Ectodermal cell (in vitro differentiated cells): ENCODE measurements at regions not wholly inside any gene's neighbourhood (a gene's known extent, or its start where the extent isn't known, plus 50 kb on each side); places are given as distances from the start of the nearest gene placed in this dataset.

Source experiments
- H3K27ac ChIP-seq: 2 replicates; pipeline ENCODE4 v1.7.0; 2013; ENCODE audit warnings: mild to moderate bottlenecking, low read depth, low read length; ENCODE audit not compliant: insufficient read depth, poor library complexity, severe bottlenecking
- H3K27me3 ChIP-seq: 2 replicates; pipeline ENCODE4 v1.7.0; 2013; ENCODE audit warnings: mild to moderate bottlenecking, low read length; ENCODE audit not compliant: insufficient read depth, control insufficient read depth, poor library complexity, severe bottlenecking
- H3K36me3 ChIP-seq: one replicate; pipeline ENCODE4 v1.7.0; 2013; ENCODE audit warnings: low read length; ENCODE audit not compliant: control insufficient read depth, insufficient read depth
- H3K4me1 ChIP-seq: one replicate; pipeline ENCODE4 v1.7.0; 2013; ENCODE audit warnings: low read length; ENCODE audit not compliant: control insufficient read depth, insufficient read depth
- H3K4me3 ChIP-seq: 2 replicates; pipeline ENCODE4 v1.7.0; 2013; ENCODE audit warnings: low read depth, low read length, control low read depth; ENCODE audit not compliant: insufficient read depth
- H3K9me3 ChIP-seq: 2 replicates; pipeline ENCODE4 v1.7.0; 2013; ENCODE audit warnings: mild to moderate bottlenecking, low read length, moderate library complexity; ENCODE audit not compliant: control insufficient read depth
- WGBS, 2 experiments: methylation state at CpG; one replicate each; pipeline ENCODE4 v1.1.7; 2013; ENCODE audit warnings: missing lambda C conversion rate in 2 of 2; 5-methylcytosine and 5-hydroxymethylcytosine counted together

DNA sequence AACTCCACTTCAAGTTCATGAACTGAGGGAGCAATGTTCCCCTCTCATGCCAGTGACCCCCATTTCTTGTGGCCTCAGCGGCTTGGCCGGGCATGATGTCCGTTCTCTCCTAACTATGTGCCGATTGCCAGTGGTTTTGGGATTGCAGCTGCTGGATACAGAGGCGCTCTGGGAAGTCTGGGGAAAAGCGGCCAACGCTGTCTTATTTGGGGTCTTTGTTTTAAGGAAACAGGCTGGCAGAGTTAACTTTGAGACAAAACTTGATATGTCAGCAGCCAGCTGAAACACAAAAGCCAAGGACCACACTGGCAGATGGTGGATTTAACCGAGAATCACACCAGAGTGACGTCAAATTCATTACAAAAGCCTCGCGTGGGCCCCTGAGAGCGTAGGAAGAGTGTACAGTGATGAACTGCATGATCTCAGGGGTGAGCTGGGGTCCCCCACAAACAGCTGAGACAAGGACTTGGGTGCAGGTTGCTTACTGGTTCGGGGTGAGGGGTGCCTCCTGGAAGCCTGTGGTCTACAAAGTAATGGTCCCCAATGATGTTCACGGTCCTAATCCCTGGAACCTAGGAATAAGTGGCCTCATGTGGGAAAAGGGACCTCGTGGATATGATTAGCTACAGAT, 180.4 kb downstream of the IRF8 start:
- H3K36me3 ChIP-seq = no peaks in the 10 kb centered on the region
- H3K4me1 ChIP-seq = peaks cover 12% of the 10 kb centered on the region
- H3K4me3 ChIP-seq = no peak overlapping the region
- no peaks in the 10 kb centered on the region for H3K9me3 ChIP-seq
- no peak overlapping the region for H3K27ac ChIP-seq
- whole genome bisulfite sequencing, 2 experiments = 93% methylated on average over 15 of the region's 15 CpGs
- H3K27me3 ChIP-seq = peaks cover 63% of the 10 kb centered on the region

DNA sequence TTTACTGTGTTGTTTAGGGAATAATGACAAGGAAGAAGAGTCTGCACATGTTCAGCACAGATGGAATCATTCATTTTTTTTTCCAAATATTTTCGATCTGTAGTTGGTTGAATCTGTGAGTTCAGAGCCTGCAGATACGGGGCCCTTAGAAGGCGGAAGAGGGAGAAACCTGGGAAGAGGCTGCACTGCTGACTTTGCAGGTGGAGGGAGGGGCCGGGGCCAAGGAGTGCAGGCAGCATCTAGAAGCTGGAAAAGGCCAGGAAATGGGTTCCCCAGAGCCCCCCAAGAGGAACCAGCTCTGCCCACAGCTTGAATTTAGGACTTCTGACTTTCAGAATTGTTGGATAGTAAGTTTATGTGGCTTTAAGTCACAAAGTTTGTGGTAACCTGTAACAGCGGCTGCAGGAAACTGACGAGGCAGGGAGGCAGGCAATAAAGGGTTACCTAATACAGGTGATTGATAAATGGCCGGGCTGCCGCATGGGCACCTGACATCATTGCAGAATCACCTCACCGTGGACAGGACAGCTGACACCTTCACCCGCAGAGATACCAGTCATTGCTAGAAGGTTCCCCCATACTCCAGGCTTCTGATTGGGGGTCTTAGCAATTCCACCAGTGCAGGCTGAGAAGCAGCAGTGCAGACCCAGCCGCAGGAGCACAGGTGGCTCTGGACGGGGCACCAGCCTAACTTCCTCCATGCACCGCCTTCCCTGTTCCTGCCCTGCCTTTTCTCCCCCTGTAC, 181.3 kb downstream of the IRF8 start:
- Histone ChIP-seq H3K27ac (no peak overlapping the region), H3K27me3 (peaks cover 54% of the 10 kb centered on the region), H3K36me3 (no peaks in the 10 kb centered on the region), H3K4me3 (no peak overlapping the region), H3K9me3 (no peaks in the 10 kb centered on the region), H3K4me1 (peaks cover 3% of the 10 kb centered on the region)
- 85 to 88% methylated on average over 13 of the region's 13 CpGs for WGBS, 2 experiments

DNA sequence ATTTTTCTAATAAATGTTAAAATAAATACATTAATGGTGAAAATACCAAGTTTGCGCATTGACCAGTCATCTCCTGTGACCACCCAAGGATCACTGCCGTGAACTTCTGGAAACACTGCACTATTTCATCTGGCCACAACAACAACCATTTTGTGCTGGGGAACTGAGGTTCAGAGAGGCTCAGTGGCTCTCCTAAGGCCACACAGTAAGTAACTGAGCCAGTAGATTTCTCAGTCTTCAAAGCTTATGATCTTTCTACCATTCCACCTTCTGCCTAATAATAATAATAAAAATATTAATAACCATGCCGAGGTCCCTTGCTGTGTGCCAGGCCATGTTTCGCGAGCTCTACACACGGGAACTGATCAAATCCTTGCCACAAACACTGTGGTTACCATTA, 182.0 kb downstream of the IRF8 start:
- Histone ChIP-seq H3K27me3 (peaks cover 49% of the 10 kb centered on the region), H3K4me3 (no peak overlapping the region), H3K27ac (no peak overlapping the region), H3K36me3 (no peaks in the 10 kb centered on the region), H3K4me1 (no peaks in the 10 kb centered on the region), H3K9me3 (no peaks in the 10 kb centered on the region)
- 75 to 92% methylated on average over 1 to 4 of the region's 6 CpGs for WGBS, 2 experiments

DNA sequence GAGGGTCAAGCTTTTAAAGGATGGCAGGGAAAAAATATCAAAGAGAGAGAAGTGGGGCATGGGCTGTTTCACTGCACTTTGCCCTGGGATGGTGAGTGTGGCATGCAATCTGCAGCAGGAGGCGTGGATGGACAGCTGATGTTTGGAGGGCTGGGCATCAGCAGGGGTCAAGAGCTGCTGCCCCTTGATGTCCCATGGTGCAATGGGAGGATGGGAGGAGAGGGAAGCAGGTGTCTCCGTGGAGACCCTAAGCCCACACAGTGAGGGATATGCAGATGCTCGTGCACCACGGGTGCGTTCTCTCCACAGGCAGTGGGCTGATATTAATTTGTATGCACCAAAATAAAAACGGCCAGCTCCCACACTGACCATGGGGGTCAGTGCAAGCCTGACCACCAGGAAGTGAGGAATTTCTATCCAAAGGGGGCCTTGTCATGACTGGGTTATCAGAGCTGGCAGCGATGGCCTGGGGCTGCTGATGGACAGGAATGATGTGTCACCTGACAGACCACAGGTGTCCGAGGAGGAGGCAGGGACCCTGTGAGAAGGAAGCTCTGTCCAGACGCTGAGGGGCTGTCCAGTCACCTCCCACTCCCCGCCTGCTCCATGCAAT, 183.6 kb downstream of the IRF8 start:
- 68 to 73% methylated on average over 9 to 10 of the region's 10 CpGs for WGBS, 2 experiments
- no peak overlapping the region for H3K27ac ChIP-seq
- H3K9me3 ChIP-seq = no peaks in the 10 kb centered on the region
- H3K4me1 ChIP-seq = no peaks in the 10 kb centered on the region
- peaks cover 34% of the 10 kb centered on the region for H3K27me3 ChIP-seq
- no peaks in the 10 kb centered on the region for H3K36me3 ChIP-seq
- H3K4me3 ChIP-seq = no peak overlapping the region

DNA sequence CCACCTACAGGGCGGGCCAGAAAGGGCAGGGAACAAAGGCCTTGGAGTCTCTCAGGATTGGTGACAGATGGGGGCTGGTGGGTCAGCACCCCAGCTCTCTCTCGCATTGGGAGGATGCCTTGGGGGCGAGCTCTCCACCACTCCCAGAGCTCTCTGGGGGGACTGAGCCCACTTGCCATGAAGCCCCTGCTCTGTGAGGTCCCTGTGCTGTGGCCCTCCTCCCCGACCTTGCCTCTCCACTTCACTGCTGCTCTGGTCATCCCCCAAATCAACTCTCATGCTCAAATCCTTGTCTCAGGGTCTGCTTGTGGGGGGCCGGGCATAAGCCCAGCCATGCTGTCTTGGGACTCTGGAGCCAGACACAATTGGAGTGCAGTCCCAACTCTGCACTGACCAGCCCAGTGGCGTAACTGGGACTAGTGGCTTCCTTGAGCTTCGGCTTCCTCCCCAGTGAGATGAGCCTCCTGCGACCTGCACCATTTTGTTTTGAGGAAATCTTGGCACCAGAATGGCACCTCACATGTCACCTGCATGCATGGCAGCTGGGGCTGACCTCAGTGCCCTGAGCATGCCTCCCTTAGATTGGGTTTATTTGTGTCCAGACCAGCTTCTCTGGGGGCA, 184.5 kb downstream of the IRF8 start:
- no peaks in the 10 kb centered on the region for H3K36me3 ChIP-seq
- H3K9me3 ChIP-seq = no peaks in the 10 kb centered on the region
- WGBS, 2 experiments = 88% methylated on average over 8 of the region's 8 CpGs
- no peak overlapping the region for H3K27ac ChIP-seq
- peaks cover 24% of the 10 kb centered on the region for H3K27me3 ChIP-seq
- H3K4me3 ChIP-seq = no peak overlapping the region
- H3K4me1 ChIP-seq = peaks cover 4% of the 10 kb centered on the region

DNA sequence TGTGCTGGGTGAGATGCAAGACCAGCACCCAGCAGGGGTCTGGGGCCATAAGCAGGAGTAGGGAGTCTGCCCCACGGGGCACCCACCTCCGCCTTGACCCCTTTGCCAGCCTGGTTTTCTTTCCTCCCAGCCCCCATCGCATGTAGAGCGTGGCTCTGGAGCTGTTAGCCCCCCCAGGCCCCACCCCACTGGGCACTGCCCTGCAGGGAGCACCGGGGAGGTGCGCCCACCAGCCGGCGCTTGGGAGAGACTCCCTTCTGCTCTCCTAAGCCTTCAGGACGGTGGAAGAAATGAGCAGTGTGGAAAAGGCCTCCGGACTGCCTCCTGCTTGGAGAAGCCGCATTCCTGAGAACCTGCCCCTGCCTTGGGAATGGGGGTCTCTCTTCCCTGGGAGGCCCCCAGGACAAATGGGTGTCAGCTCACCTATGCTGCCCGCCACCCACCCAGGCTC, 186.2 kb downstream of the IRF8 start:
- H3K27ac ChIP-seq = no peak overlapping the region
- H3K9me3 ChIP-seq = no peaks in the 10 kb centered on the region
- H3K4me3 ChIP-seq = no peak overlapping the region
- peaks cover 4% of the 10 kb centered on the region for H3K4me1 ChIP-seq
- H3K36me3 ChIP-seq = no peaks in the 10 kb centered on the region
- H3K27me3 ChIP-seq = peaks cover 13% of the 10 kb centered on the region
- WGBS, 2 experiments = 91 to 92% methylated on average over 12 of the region's 12 CpGs

DNA sequence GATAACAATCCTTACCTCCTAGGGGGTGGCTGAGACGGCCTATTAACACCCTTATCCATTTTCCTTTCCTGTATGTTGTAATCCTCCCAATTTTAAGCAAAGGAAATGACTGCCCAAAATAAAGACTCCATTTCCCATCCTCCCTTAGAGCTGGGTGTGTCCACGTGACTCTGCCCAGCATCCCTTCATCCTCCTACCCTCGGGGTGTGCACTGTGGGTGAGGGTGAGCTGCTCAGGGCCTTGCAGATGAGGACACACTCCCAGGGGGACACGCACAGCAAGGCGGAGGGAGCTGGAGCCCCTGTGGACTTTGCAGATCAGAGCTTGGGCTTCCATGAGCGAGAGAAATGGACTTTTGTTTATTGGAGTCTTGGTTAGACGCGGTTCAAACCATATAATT, 186.8 kb downstream of the IRF8 start:
- 93 to 94% methylated on average over 8 of the region's 8 CpGs for WGBS, 2 experiments
- no peak overlapping the region for H3K4me3 ChIP-seq

DNA sequence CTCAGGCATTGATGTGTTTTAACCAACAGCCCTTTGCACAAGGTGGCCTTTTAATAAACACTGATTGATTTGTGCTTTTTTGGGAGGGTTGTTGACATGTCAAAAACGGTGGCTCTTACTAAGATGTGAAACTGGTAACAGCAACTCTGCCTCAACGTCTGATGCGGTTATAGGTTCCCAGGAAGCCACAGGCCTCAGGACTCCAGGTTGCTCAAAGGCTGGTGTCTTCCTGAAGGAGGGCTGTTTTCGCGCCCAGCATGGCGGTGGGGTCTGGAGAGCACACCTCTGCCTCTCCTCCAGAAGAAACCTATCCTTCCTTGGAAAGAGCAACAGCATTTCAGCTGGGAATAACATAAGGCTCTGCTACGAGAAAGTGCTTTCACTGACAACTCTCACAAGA, 187.5 kb downstream of the IRF8 start:
- H3K4me3 ChIP-seq = no peak overlapping the region
- WGBS, 2 experiments = 94 to 97% methylated on average over 7 of the region's 7 CpGs
- peaks cover 4% of the 10 kb centered on the region for H3K4me1 ChIP-seq
- peaks cover 8% of the 10 kb centered on the region for H3K27me3 ChIP-seq
- no peaks in the 10 kb centered on the region for H3K36me3 ChIP-seq
- H3K27ac ChIP-seq = no peak overlapping the region
- H3K9me3 ChIP-seq = no peaks in the 10 kb centered on the region

More for the DNA sequence above, 186.8 kb downstream of the IRF8 start:
- Histone ChIP-seq H3K27me3 (peaks cover 8% of the 10 kb centered on the region), H3K9me3 (no peaks in the 10 kb centered on the region), H3K4me1 (peaks cover 4% of the 10 kb centered on the region), H3K27ac (no peak overlapping the region), H3K36me3 (no peaks in the 10 kb centered on the region)

DNA sequence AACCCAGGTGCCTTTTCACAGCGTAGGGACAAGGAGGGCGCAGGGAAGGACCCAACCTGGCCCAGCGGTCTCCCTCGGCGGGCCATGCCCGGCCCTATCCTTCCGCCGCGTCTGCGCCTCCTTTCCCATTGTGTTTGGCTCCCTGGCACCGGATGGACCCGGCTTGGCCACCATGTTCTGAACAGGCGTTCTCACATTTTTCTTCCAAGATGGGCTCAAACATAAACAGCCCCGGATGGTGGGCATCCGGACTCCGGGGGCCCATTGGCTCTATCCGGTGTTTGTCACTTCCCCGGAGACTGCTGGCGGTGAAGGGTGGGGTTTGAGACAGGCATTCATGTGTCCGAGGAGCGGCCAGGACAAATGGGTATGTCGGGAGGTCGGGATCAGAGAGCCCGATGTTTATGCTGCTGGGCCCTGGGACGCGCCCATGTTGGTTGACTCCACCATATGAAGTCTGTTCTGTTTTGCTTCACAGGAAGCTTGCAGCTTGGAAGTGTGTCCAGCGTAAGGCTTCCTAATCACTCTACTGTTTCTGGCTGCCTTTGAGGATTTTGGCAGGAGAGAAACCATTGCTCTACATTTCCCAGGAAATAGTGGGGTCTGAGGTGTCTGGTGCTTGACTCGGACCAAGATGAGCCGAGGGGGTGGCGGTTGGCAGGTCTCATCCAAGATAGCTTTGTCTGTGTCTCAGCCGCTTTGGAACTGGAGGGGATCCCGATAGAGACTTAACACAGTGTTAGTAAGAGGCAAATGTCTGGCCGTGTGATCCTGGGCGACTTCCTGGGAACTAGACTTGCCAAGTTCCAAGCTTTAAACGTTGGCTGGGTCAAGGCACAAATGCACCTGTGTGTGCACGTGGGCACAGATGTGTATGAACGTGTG, 188.3 kb downstream of the IRF8 start:
- Histone ChIP-seq H3K4me3 (no peak overlapping the region), H3K4me1 (peaks cover 4% of the 10 kb centered on the region), H3K9me3 (no peaks in the 10 kb centered on the region), H3K27me3 (peaks cover 8% of the 10 kb centered on the region), H3K36me3 (no peaks in the 10 kb centered on the region), H3K27ac (no peak overlapping the region)
- WGBS, 2 experiments = 94 to 95% methylated on average over 37 of the region's 37 CpGs
